HEK293 (cell line): ENCODE measurements at regions not wholly inside any gene's neighbourhood (a gene's known extent, or its start where the extent isn't known, plus 50 kb on each side); places are given as distances from the start of the nearest gene placed in this dataset.

ENCODE experiments used
- CTCF ChIA-PET: fragments of 350-600 bp; formaldehyde crosslinking; extraction: SDS; loops from one replicate; lab custom pipeline; 2021; ENCODE audit warnings: antibody characterized with exemption; lab: Yijun Ruan, JAX
- POLR2A ChIA-PET: fragments of 300-600 bp; formaldehyde crosslinking; extraction: SDS; loops from one replicate; lab custom pipeline; 2020; ENCODE audit warnings: antibody characterized with exemption, inconsistent platforms; lab: Yijun Ruan, JAX
- H3K27ac ChIP-seq: fragments of 200-500 bp; sonication (Bioruptor generic); 2 replicates; pipeline ENCODE4 v1.5.1; 2014; ENCODE audit warnings: low read depth, low read length, control low read depth, inconsistent platforms; ENCODE audit errors: extremely low read depth
- H3K36me3 ChIP-seq, 2 experiments: fragments of 200-500 bp in 1 of 2; sonication (Bioruptor generic) in 1 of 2; 1 replicate in 1 of 2; 2 replicates in 1 of 2; pipeline ENCODE4 v1.5.1; 2014 to 2017; ENCODE audit warnings: inconsistent platforms in 2 of 2, low read length in 2 of 2; ENCODE audit not compliant: control insufficient read depth in 2 of 2, insufficient read depth in 1 of 2
- H3K4me1 ChIP-seq: fragments of 200-500 bp; sonication (Bioruptor generic); 2 replicates; pipeline ENCODE4 v1.5.1; 2014; ENCODE audit warnings: mild to moderate bottlenecking, low read length, inconsistent platforms; ENCODE audit not compliant: control insufficient read depth, insufficient read depth
- H3K4me3 ChIP-seq: 2 replicates; pipeline ENCODE4 v1.5.1; 2011; ENCODE audit warnings: low read depth, mild to moderate bottlenecking, control low read depth, low read length, moderate library complexity
- H3K9me3 ChIP-seq: fragments of 200-500 bp; sonication (Bioruptor generic); 2 replicates; pipeline ENCODE4 v1.5.1; 2014; ENCODE audit warnings: low read depth, low read length, inconsistent platforms; ENCODE audit not compliant: control insufficient read depth, insufficient read depth
- HOXC10 ChIP-seq: sonication (generic); formaldehyde crosslinking; IDR thresholded peaks from 2 replicates; pipeline ENCODE4 v1.8.1; 2023; ENCODE audit warnings: mild to moderate bottlenecking, missing genetic modification reagents
- ZBTB48 ChIP-seq: fragments of 450-650 bp; formaldehyde crosslinking; IDR thresholded peaks from 2 replicates; pipeline ENCODE4 v1.5.1; 2016; ENCODE audit warnings: missing biosample characterization, missing genetic modification characterization
- ZFP41 ChIP-seq: fragments of 450-650 bp; formaldehyde crosslinking; IDR thresholded peaks from 2 replicates; pipeline ENCODE4 v1.5.1; 2016; ENCODE audit warnings: missing biosample characterization, missing genetic modification characterization, borderline replicate concordance
- ZNF10 ChIP-seq: fragments of 450-650 bp; formaldehyde crosslinking; IDR thresholded peaks from 2 replicates; pipeline ENCODE4 v1.5.1; 2017; ENCODE audit warnings: missing biosample characterization, missing genetic modification characterization
- ZNF133 ChIP-seq: fragments of 450-650 bp; formaldehyde crosslinking; IDR thresholded peaks from 2 replicates; pipeline ENCODE4 v1.5.1; 2016; ENCODE audit warnings: missing biosample characterization, missing genetic modification characterization
- ZNF302 ChIP-seq: fragments of 450-650 bp; formaldehyde crosslinking; IDR thresholded peaks from 2 replicates; pipeline ENCODE4 v1.5.1; 2016; ENCODE audit warnings: missing biosample characterization, missing genetic modification characterization, low read depth
- ZNF311 ChIP-seq: fragments of 450-650 bp; formaldehyde crosslinking; IDR thresholded peaks from 2 replicates; pipeline ENCODE4 v1.5.1; 2017; ENCODE audit warnings: missing biosample characterization, missing genetic modification characterization, borderline replicate concordance
- ZNF416 ChIP-seq: fragments of 450-650 bp; formaldehyde crosslinking; IDR thresholded peaks from 2 replicates; pipeline ENCODE4 v1.5.1; 2016; ENCODE audit warnings: missing biosample characterization, missing genetic modification characterization
- ZNF530 ChIP-seq: fragments of 450-650 bp; formaldehyde crosslinking; IDR thresholded peaks from 2 replicates; pipeline ENCODE4 v1.5.1; 2016; ENCODE audit warnings: low read depth, missing biosample characterization, missing genetic modification characterization
- ZNF660 ChIP-seq: fragments of 450-650 bp; IDR thresholded peaks from 2 replicates; pipeline ENCODE4 v1.5.1; 2018; ENCODE audit warnings: missing biosample characterization, mild to moderate bottlenecking, missing genetic modification characterization
- ZNF768 ChIP-seq: fragments of 450-650 bp; formaldehyde crosslinking; IDR thresholded peaks from 2 replicates; pipeline ENCODE4 v1.5.1; 2018; ENCODE audit warnings: missing biosample characterization, mild to moderate bottlenecking, missing genetic modification characterization
- ZXDB ChIP-seq: fragments of 450-650 bp; formaldehyde crosslinking; IDR thresholded peaks from 2 replicates; pipeline ENCODE4 v1.5.1; 2016; ENCODE audit warnings: missing biosample characterization, missing genetic modification characterization
- TF ChIP-seq, protein P1 (sequence below): fragments of 450-650 bp; formaldehyde crosslinking; IDR thresholded peaks from 2 replicates; pipeline ENCODE4 v1.5.1; 2016; ENCODE audit warnings: missing biosample characterization, missing genetic modification characterization
- TF ChIP-seq, protein P2 (sequence below): fragments of 450-650 bp; formaldehyde crosslinking; IDR thresholded peaks from 2 replicates; pipeline ENCODE4 v1.5.0; 2017; ENCODE audit warnings: missing biosample characterization, missing genetic modification characterization, borderline replicate concordance
- TF ChIP-seq, protein P3 (sequence below): fragments of 450-650 bp; formaldehyde crosslinking; IDR thresholded peaks from 2 replicates; pipeline ENCODE4 v1.5.1; 2016; ENCODE audit warnings: missing biosample characterization, missing genetic modification characterization, low read depth
- TF ChIP-seq, protein P4 (sequence below): fragments of 450-650 bp; IDR thresholded peaks from 2 replicates; pipeline ENCODE4 v1.5.1; 2018; ENCODE audit warnings: missing biosample characterization, missing genetic modification characterization
- TF ChIP-seq, protein P5 (sequence below): fragments of 450-650 bp; formaldehyde crosslinking; IDR thresholded peaks from 2 replicates; pipeline ENCODE4 v1.5.1; 2017; ENCODE audit warnings: missing biosample characterization, missing genetic modification characterization
- TF ChIP-seq, protein P6 (sequence below): fragments of 450-650 bp; formaldehyde crosslinking; IDR thresholded peaks from 2 replicates; pipeline ENCODE4 v1.5.1; 2017; ENCODE audit warnings: missing biosample characterization, missing genetic modification characterization

DNA sequence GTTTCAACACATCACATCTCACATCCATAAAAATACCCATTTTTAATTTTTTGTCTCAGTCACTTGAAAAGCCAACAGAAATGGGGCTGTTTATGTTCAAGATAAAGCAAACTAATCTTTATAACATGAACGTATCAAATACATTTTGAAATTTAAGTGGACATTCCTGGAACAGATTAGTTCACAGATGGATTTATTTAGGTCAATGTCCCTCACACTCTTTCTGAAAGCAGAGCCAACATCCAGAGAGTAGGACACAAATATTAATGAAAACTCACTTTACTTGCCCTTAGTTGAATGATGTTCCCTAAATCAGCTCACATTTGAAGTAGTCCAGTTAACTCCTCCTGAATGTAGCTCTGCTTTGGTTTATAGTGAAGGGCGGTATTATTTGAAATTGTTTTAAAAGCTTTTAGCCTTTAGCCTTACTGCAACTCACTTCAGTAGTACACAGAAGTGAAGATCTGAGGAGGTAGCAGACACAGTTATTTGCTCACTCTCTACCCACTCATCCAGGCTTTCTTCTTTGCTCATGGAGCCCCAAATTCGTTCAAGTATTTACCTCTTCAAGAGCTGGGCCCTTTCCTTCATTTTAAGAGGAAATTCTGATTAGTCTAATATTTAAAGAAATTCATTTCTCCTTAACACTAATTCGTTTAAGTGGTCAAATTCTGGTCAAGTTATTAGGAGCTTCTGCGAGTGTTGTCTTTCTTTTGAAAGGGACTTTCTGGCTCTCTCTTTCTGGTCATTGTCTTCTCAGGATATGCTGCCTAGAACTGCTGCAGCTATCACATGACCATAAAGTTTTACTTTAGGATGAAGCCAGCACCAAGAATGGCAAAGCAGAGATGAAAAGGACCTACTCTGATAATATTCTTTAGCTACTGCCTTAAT is 180.6 kb upstream of the AGR3 start (continued):
- TF ChIP-seq, protein P1, sequence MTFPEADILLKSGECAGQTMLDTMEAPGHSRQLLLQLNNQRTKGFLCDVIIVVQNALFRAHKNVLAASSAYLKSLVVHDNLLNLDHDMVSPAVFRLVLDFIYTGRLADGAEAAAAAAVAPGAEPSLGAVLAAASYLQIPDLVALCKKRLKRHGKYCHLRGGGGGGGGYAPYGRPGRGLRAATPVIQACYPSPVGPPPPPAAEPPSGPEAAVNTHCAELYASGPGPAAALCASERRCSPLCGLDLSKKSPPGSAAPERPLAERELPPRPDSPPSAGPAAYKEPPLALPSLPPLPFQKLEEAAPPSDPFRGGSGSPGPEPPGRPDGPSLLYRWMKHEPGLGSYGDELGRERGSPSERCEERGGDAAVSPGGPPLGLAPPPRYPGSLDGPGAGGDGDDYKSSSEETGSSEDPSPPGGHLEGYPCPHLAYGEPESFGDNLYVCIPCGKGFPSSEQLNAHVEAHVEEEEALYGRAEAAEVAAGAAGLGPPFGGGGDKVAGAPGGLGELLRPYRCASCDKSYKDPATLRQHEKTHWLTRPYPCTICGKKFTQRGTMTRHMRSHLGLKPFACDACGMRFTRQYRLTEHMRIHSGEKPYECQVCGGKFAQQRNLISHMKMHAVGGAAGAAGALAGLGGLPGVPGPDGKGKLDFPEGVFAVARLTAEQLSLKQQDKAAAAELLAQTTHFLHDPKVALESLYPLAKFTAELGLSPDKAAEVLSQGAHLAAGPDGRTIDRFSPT (tag by site-specific recombination) = no peak
- TF ChIP-seq ZNF768 (tag by site-specific recombination) = no peak
- no peak for TF ChIP-seq ZNF416 (tag by site-specific recombination)
- TF ChIP-seq, protein P2, sequence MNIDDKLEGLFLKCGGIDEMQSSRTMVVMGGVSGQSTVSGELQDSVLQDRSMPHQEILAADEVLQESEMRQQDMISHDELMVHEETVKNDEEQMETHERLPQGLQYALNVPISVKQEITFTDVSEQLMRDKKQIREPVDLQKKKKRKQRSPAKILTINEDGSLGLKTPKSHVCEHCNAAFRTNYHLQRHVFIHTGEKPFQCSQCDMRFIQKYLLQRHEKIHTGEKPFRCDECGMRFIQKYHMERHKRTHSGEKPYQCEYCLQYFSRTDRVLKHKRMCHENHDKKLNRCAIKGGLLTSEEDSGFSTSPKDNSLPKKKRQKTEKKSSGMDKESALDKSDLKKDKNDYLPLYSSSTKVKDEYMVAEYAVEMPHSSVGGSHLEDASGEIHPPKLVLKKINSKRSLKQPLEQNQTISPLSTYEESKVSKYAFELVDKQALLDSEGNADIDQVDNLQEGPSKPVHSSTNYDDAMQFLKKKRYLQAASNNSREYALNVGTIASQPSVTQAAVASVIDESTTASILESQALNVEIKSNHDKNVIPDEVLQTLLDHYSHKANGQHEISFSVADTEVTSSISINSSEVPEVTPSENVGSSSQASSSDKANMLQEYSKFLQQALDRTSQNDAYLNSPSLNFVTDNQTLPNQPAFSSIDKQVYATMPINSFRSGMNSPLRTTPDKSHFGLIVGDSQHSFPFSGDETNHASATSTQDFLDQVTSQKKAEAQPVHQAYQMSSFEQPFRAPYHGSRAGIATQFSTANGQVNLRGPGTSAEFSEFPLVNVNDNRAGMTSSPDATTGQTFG (tag by site-specific recombination) = no peak
- TF ChIP-seq ZXDB (tag by site-specific recombination) = no peak

DNA sequence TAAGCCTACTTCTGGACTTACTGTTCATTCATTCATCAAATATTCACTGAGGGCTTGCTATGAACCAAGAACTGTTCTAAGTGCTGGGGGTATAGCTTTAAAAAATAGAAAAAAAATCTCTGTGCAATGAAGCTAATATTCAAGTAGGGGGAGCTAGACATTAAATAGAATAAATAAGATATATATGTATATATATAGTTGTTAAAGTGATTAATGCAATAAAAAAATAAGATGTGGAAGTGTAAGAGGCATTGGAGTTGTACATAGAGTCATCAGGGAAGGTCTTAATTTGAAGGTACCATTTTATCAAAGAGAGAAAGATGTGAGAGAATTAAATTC is 181.2 kb upstream of the AGR3 start:
- ChIA-PET POLR2A (interaction anchor here (2.2 kb wide), 1 partner anchor 236 kb away, joined by 5 read pairs; the partner anchor contains the start of gene AHR), CTCF (interaction anchor here (0.6 to 2.1 kb wide), 7 partner anchors 8 to 468 kb away, joined by 3 to 6 read pairs (median 4); no protein-coding TSS in a partner anchor)
- Histone ChIP-seq H3K4me3 (no peak overlapping the region), H3K36me3 (no peaks in the 10 kb centered on the region)
- no peak for TF ChIP-seq ZNF530 (tag by site-specific recombination)
- TF ChIP-seq, all 188 proteins: peak for 0
- no peaks in the 10 kb centered on the region for H3K9me3 ChIP-seq
- no peak overlapping the region for H3K27ac ChIP-seq
- H3K4me1 ChIP-seq = no peaks in the 10 kb centered on the region

DNA sequence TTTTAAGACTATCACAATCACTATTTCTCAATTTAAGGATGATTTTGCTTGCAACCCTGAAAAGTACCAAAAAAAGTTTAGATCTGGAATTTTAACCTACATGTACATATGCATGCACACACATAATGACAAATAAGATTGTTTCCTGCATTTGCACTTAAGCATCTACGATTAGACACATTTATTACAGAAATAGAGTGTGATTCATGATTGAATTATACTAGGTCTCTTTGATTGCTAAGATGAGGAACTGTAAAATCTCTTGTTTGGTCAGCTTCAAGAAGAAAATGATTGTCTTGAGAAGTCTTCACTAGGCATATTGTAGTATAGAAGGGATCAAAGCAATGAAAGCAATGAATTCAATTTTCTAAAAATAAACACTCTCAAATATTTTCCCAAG is 185.9 kb upstream of the AGR3 start:
- CTCF ChIA-PET = no interaction called here
- no peaks in the 10 kb centered on the region for H3K36me3 ChIP-seq
- H3K27ac ChIP-seq = no peak overlapping the region
- TF ChIP-seq ZFP41 (no peak), ZNF302 (no peak), ZNF133 (tag by site-specific recombination) (no peak), ZNF311 (no peak), ZBTB48 (tag by site-specific recombination) (no peak), HOXC10 (CRISPR knock-in tag) (no peak), ZNF660 (tag by site-specific recombination) (no peak), ZNF10 (tag by site-specific recombination) (no peak)
- TF ChIP-seq, protein P3, sequence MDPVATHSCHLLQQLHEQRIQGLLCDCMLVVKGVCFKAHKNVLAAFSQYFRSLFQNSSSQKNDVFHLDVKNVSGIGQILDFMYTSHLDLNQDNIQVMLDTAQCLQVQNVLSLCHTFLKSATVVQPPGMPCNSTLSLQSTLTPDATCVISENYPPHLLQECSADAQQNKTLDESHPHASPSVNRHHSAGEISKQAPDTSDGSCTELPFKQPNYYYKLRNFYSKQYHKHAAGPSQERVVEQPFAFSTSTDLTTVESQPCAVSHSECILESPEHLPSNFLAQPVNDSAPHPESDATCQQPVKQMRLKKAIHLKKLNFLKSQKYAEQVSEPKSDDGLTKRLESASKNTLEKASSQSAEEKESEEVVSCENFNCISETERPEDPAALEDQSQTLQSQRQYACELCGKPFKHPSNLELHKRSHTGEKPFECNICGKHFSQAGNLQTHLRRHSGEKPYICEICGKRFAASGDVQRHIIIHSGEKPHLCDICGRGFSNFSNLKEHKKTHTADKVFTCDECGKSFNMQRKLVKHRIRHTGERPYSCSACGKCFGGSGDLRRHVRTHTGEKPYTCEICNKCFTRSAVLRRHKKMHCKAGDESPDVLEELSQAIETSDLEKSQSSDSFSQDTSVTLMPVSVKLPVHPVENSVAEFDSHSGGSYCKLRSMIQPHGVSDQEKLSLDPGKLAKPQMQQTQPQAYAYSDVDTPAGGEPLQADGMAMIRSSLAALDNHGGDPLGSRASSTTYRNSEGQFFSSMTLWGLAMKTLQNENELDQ (tag by site-specific recombination) = no peak
- TF ChIP-seq, protein P4, sequence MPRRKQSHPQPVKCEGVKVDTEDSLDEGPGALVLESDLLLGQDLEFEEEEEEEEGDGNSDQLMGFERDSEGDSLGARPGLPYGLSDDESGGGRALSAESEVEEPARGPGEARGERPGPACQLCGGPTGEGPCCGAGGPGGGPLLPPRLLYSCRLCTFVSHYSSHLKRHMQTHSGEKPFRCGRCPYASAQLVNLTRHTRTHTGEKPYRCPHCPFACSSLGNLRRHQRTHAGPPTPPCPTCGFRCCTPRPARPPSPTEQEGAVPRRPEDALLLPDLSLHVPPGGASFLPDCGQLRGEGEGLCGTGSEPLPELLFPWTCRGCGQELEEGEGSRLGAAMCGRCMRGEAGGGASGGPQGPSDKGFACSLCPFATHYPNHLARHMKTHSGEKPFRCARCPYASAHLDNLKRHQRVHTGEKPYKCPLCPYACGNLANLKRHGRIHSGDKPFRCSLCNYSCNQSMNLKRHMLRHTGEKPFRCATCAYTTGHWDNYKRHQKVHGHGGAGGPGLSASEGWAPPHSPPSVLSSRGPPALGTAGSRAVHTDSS = no peak
- TF ChIP-seq, protein P5, sequence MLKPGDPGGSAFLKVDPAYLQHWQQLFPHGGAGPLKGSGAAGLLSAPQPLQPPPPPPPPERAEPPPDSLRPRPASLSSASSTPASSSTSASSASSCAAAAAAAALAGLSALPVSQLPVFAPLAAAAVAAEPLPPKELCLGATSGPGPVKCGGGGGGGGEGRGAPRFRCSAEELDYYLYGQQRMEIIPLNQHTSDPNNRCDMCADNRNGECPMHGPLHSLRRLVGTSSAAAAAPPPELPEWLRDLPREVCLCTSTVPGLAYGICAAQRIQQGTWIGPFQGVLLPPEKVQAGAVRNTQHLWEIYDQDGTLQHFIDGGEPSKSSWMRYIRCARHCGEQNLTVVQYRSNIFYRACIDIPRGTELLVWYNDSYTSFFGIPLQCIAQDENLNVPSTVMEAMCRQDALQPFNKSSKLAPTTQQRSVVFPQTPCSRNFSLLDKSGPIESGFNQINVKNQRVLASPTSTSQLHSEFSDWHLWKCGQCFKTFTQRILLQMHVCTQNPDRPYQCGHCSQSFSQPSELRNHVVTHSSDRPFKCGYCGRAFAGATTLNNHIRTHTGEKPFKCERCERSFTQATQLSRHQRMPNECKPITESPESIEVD = no peak
- TF ChIP-seq, protein P6, sequence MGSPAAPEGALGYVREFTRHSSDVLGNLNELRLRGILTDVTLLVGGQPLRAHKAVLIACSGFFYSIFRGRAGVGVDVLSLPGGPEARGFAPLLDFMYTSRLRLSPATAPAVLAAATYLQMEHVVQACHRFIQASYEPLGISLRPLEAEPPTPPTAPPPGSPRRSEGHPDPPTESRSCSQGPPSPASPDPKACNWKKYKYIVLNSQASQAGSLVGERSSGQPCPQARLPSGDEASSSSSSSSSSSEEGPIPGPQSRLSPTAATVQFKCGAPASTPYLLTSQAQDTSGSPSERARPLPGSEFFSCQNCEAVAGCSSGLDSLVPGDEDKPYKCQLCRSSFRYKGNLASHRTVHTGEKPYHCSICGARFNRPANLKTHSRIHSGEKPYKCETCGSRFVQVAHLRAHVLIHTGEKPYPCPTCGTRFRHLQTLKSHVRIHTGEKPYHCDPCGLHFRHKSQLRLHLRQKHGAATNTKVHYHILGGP (tag by site-specific recombination) = no peak
- H3K4me3 ChIP-seq = no peak overlapping the region
- POLR2A ChIA-PET = no interaction called here
- H3K4me1 ChIP-seq = no peaks in the 10 kb centered on the region
- H3K9me3 ChIP-seq = no peaks in the 10 kb centered on the region
